GM18499 (cell line): ENCODE measurements at regions not wholly inside any gene's neighbourhood (a gene's known extent, or its start where the extent isn't known, plus 50 kb on each side); places are given as distances from the start of the nearest gene placed in this dataset.
"Not testable (repeated sequence)": the region's sequence is repeated elsewhere in the genome, so short reads cannot be mapped to it uniquely, and the experiment has no call there.

Experiments used
- ATAC-seq: cut with Tn5 transposase; IDR thresholded peaks from one replicate; pipeline ENCODE4 v1.9.1; 2021; ENCODE audit warnings: moderate number of reproducible peaks; ENCODE audit not compliant: insufficient read depth, unreplicated experiment

DNA sequence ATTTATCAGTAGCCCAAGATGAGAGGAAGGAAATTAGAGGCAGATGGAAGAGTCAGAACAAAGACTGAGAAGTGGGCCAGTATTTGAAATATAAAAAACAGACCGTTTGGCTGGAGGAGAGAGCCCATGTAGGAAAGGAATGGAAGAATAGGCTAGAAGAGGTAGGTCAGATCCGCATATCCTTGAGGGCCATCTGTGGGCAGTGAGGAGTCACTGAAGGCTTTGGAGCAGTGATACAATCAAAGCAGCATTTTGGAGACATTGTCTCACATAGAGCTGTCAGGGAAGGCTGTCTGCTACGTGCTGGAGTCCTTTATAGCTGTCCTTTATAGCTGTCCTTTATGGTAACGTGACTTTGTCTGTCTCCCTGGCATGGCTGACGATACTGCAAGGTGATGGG lies 92.0 kb upstream of the VEPH1 start:
- ATAC-seq, result no peak

DNA sequence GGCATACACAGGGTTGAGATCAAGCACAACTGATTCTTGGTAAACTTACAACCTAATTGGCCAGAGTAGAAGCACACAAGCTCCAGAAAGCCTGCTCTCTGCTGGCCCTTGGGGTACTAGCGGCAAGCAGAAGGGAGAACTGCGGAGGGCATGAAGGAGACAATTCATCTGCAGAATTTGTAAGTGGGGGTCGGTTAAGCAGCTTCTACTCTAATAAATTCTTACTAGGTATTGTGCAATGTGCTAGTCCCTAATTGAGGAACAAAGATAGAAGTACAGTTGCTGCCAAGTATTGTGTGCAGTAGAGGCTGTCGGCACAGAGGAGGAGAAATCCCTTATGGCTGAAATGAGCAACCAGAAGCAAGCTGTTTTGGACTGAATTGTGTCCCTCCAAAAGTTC lies 91.2 kb upstream of the VEPH1 start:
- no peak for ATAC-seq

DNA sequence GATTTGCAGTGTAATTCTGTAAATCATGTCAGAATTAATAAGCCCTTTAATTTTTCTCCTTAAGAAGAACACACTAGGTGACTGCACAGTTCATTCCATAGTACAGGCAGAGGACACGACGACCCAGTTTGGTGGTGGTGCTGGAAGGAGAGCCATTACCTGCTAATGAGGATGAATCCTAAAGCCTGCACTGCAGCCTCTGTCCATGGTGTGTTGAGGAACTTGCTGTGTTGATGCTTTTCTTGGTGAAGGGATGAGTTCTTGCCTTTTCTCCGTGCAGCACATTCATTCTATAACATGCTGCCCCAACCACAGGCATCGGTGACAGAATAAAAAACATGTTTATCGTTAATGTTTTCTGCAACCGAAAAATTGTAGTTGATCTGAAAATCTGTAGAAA lies 89.6 kb upstream of the VEPH1 start:
- ATAC-seq, result no peak

DNA sequence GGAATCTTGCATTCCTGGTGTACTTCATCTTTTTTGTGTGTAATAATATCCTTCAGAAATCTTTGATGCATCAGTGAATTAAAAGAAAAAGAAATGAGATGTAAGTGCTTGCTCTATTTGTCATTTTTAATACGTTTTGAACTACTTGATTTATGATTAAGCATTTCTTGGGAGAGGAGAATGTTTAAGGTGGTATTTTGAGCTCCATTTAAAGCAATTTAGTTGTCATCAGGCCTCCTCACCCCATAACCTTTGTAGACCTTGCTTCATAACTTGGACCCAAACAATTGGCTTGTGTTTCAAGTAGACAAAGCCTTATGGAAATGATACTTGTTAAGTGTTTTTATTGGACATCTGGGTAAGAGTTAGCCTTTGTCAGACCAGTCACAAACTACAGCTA lies 87.1 kb upstream of the VEPH1 start:
- no peak for ATAC-seq

DNA sequence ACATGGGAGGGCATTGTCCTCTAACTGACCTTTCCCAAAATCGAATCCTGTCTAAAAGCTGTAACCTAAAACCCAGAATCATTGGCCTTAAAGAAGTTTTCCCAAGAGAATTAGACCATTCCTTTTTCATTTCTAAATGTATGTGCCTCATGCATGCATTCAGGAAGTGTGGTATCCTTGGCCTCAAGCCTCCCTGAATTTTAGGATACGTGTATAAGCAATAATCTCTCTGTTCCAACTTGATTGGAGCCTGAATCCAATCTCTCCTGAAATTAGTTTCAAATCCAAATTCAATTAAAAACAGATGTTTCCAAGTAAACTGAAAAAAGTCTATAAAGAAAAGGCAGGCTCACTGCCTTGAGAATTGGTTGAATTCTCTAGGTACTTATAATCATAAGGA lies 86.0 kb upstream of the VEPH1 start:
- no peak for ATAC-seq

DNA sequence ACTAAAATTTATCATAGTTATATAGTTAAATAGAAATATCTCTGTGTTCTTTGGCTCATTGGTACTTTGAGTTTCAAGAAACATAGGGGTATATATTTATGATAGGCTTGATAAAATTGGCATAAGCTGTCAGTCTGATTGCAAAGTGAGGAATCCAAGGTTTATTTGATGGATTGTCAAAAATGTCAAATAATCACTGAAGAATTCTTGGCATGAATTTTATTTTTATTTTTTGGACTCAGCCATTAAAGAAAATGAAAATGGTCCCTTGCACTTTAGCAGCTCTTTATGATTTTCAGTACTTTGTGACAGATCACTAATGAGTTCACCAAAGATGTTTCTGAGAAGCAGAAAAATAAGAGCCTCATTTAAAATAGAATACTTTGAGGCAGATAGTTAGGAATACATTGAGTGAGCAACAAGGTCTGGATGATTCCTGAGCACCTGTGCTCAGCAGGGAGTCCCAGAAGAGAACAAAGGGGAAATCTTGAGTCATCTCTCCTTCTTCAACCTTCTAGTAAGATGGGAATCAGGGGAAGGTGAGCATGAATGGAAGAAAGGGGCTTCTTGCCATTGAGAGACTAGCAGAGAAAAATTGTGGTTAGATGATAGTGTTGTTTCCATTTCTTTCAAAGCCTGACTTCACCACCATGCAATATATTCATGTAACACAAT lies 85.3 kb upstream of the VEPH1 start:
- no peak for ATAC-seq

DNA sequence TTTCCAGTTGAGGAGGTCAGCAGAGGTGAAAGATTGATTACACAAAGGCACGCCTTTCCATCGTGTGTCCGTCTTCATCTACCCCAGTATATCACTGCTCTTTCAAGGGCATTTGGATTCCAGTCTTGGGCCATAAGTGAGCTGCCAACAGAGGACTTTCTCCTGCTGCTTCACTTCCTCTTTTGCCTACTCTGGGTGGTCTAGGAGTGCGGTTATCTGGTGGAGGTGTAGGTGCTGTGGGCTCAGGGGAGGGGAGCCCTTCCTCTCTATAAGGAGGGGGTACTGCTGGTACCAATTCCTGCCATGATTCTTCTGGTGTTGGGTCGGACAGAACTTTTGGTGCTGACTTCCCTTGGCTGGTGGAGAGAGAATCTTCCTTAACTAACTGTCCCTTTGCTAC lies 83.1 kb upstream of the VEPH1 start:
- no peak for ATAC-seq

DNA sequence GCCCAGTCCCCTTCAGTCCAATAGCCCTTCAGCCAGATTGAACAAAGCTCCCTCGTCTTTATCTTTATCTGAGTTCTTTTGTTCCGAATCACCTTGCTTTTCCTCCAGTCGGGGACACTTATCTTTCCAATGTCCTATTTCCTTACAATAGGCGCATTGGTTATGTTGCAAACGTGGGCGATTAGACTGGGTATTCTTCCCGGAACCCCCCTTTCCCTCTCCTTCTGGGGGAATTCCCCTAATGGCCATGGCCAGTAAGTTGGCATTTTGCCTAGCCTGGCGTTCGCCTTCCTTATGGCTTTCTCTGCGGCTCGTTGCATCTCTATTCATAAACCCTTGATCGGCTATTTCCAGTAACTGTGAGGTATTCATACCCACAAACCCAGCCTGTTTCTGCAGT lies 82.2 kb upstream of the VEPH1 start:
- ATAC-seq, result no peak

DNA sequence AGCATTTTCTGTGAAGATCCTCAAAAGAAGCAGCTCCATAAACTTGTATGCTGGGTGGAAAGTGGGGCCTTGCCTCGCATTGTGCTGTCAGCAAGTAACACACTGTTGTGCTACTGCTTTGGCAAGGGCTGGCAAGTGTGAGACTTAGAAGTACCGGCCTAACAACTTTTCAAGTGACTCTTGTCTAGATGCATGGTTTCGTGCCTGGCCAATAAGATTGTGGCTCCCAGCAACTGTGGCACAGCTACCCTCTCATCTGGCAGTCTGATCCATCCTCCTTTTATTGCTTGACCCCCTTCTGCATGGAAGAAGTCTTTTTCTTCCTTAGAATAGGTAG lies 79.4 kb upstream of the VEPH1 start:
- ATAC-seq, result no peak

DNA sequence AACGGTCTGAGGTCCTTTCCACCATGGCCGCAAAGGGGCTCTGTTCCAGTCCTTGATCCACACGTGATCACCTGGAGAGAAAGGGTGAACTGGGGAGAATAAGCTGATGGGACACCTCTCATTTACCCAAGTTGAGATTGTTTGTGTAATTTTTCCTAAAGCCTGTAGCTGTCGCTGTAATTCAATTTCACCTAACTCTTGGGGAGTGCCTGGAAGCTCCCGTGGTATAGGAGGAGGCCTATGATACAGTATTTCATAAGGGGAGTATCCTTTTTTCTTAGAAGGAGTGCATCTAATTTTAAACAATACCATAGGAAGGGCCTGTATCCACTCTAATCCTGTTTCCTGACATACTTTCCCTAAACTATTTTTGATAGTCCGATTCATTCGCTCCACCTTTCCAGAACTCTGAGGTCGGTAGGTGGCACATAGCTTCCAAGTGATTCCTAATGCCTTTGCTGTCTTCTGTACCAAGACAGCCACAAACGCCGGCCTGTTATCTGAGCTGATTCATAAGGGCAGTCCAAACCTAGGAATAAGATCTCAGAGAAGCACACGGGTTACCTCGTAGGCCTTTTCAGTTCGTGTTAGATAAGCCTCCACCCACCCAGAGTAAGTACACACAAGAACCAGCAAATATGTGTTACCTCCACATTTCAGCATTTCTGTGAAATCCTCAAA lies 78.9 kb upstream of the VEPH1 start:
- ATAC-seq, result not testable (repeated sequence)

DNA sequence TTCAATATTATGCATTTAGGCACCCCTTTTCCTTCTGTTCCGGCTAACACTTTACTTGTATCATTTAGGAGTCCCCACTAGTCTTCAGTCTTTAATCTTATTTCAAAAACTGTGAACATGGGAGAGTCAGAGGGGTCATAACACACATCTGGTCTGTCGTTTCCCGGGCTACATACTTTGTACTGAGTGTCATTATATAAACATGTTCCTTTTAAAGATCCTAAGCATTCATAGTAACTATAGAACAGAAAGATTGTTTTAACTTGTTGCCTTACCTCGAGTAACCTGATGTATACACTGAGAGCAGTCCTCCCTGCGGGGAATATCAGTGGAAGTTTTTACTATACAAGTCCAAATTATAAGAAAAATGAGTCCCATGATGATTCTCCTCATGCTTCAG lies 78.2 kb upstream of the VEPH1 start:
- ATAC-seq, result no peak

DNA sequence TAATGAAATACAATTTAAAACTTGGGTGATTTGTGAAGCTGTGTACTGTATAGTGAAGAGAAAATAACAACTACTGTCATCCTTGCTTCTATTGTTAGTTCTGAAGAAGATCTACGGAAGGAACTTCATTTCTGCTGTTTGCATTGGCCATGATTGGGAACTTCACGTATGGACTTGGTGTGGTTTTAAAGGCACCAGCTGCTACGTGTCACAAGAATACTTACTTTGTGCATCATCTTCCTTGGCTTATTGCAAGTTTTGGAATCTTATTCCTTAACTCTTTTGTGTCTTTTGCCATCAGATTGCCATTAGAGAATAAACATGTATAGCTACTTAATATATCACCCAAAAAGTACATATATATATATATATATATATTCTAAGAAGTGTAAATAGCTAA lies 75.0 kb upstream of the VEPH1 start:
- ATAC-seq, result no peak

DNA sequence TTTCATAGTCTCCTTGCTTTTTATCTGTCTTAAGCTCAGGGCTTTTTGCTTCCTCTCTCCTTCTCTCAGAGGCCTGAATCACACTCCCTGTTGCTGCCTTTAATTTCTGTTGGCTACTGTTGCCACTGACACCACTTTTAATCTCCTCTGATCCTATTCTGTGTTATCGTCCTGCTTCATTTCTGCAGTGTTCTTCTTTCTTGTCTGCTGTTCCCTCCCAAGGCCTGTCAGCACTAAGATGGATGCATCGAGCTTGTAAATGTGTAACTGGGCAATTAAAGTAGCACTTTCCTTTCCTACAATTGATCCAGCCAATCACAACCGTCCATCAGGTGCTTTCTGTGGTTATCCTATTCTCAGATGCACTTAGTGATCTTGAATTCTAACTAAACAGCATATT lies 71.3 kb upstream of the VEPH1 start:
- ATAC-seq, result no peak

DNA sequence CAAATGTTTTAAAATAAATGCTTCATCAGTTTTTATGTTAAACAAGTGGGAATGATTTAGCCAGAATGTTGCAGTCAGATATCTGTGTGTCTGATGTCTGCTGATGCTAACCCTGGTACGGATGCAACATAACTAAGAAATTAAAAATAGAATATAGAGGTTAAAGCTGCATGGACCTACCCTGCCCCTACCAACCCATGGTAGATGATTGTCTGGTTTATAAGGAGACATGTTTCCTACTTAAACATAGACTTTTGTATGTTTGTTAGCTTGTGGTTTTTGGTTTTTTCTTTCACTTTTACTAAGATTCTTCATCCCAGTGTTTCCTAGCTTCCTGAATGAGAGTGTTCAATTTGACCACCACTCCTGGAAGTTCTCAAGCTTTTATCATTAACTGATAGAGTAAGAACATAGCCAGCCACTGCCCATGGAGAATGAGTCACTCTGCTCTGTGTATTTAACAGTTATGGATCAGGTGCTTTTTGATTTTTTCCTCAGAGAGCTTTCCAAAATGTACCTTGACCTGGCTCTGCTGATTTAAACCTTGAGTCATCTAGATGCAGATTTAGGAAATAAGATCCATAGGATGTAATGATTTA lies 70.7 kb upstream of the VEPH1 start:
- no peak for ATAC-seq

DNA sequence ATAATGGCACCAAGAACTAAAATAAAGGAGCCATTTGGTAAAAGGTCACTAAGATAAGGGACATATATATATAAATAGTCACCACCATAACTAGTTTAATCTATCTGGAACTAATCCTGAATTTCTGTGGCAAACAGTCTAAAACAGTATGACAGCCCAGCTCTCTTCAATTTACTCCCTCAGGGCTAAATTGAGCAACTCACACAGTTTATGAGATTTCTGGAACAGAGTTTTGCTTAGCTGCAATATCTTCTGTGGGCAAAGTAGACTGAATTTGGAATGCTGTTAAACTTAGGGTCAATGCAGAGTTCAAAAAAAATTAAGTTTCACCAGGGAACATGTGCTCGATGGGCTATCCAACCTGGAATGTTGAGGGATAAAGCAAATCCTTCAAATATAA lies 70.1 kb upstream of the VEPH1 start:
- ATAC-seq, result no peak

DNA sequence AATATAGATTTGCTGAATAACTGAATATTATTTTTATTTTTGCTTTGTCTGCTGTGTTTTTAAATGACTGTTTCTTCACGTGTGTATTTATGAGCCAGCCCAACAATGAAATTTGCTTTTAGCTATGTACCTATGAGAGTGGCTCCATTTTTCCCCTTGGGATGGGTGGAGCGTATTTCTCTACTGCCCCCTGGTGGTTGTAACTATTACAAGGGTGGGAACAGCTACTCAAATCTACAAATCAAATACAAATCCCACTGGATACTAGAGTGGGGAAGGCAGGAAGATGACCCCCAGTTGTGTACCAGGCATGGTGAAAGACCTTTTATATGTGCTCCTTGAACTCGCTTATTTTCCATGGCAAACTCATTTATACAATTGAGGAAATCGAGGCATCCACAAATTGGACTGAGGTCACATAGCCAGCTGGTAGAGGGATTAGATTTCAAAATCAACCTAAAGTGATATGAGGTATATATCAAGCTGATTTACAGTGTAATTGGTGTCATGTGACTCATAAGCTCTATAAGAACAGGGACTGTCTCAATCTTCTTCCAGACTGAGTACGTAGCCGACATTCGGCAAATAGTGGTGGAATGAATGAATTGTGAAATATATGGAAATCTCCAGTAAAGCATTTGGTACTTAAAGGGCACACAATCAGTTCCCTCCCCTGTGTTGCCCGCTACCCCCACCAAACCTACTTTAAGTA lies 69.5 kb upstream of the VEPH1 start:
- no peak for ATAC-seq

DNA sequence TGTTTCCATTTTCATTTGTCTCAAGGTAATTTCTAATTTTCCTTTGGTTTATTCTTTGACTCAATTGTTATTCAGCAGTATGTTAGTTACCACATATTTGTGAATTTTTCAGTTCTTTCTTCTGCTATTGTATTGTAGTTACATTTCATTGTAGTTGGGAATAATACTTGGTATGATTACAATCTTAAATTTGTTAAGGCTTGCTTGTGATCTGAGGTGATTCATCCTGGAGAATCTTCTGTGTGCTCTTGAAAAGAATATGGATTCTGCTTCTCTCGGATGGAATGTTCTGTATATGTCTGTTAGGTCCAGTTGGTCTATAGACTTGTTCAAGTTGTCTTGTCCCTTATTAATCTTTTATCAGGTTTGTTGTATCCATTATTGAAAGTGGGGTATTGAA lies 63.4 kb upstream of the VEPH1 start:
- ATAC-seq, result no peak

DNA sequence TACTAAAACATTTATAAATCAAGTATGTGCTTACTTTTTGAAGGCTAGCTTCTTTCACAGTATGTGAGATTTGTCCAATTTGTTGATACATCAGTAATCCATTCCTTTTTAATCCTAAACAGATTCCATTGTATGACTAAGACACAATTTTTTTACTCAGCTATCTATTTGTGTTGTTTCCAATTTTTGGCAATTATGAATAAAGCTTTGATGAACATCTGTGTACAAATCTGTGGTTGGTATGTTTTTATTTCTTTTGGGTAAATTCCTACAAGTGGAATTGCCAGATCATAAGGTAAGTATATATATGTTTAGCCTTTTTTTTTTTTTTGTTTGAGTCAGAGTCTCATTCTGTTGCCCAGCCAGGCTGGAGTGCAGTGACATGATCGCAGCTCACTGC lies 56.2 kb upstream of the VEPH1 start:
- no peak for ATAC-seq
